HG02759 (cell line): ENCODE measurements at regions not wholly inside any gene's neighbourhood (a gene's known extent, or its start where the extent isn't known, plus 50 kb on each side); places are given as distances from the start of the nearest gene placed in this dataset.
"Not testable (repeated sequence)": the region's sequence is repeated elsewhere in the genome, so short reads cannot be mapped to it uniquely, and the experiment has no call there.

Experiments
- ATAC-seq: cut with Tn5 transposase; IDR thresholded peaks from one replicate; pipeline ENCODE4 v1.9.1; 2021; ENCODE audit warnings: mild to moderate bottlenecking, moderate library complexity; ENCODE audit not compliant: unreplicated experiment

- ATAC-seq = no peak
Measured at GRCh38 chr18:76052227-76052595, 442.8 kb downstream of the ZNF516 start.

- ATAC-seq = no peak
Measured at GRCh38 chr18:76051396-76052226, 443.4 kb downstream of the ZNF516 start.

- no peak for ATAC-seq
Measured at GRCh38 chr18:76046221-76046620, 448.8 kb downstream of the ZNF516 start.

- ATAC-seq = no peak
Measured at GRCh38 chr18:76042511-76042910, 452.5 kb downstream of the ZNF516 start.

GRCh38 chr18:76018210-76018609, 476.8 kb downstream of the ZNF516 start:
- ATAC-seq = no peak

- ATAC-seq = no peak
Measured at GRCh38 chr18:76013057-76013456, 482.0 kb downstream of the ZNF516 start.

- no peak for ATAC-seq
Measured at GRCh38 chr18:76005632-76006208, 489.3 kb downstream of the ZNF516 start.

- not testable (repeated sequence) for ATAC-seq
Measured at GRCh38 chr18:75987913-75988312, 507.1 kb downstream of the ZNF516 start.

- no peak for ATAC-seq
Measured at GRCh38 chr18:75984853-75985252, 510.2 kb downstream of the ZNF516 start.

- ATAC-seq = no peak
Measured at GRCh38 chr18:75981102-75981501, 513.9 kb downstream of the ZNF516 start.

- no peak for ATAC-seq
Measured at GRCh38 chr18:75977081-75977480, 518.0 kb downstream of the ZNF516 start.

GRCh38 chr18:75970212-75970611, 524.8 kb downstream of the ZNF516 start:
- ATAC-seq = no peak

- no peak for ATAC-seq
Measured at GRCh38 chr18:75966431-75966830, 528.6 kb downstream of the ZNF516 start.

- no peak for ATAC-seq
Measured at GRCh38 chr18:75962036-75962572, 532.9 kb downstream of the ZNF516 start.

GRCh38 chr18:75960356-75960755, 532.9 kb upstream of the SMIM21 start:
- not testable (repeated sequence) for ATAC-seq

- no peak for ATAC-seq
Measured at GRCh38 chr18:75959150-75959549, 531.6 kb upstream of the SMIM21 start.

- ATAC-seq = no peak
Measured at GRCh38 chr18:75958683-75959082, 531.2 kb upstream of the SMIM21 start.

- ATAC-seq = no peak
Measured at GRCh38 chr18:75945265-75945933, 517.9 kb upstream of the SMIM21 start.

GRCh38 chr18:75937306-75937705, 509.8 kb upstream of the SMIM21 start:
- no peak for ATAC-seq

- no peak for ATAC-seq
Measured at GRCh38 chr18:75936862-75937261, 509.4 kb upstream of the SMIM21 start.

- no peak for ATAC-seq
Measured at GRCh38 chr18:75931079-75931478, 503.6 kb upstream of the SMIM21 start.

GRCh38 chr18:75928706-75929105, 501.2 kb upstream of the SMIM21 start:
- ATAC-seq = no peak
